Liver (tissue), 8 donors: ENCODE measurements at regions not wholly inside any gene's neighbourhood (a gene's known extent, or its start where the extent isn't known, plus 50 kb on each side); places are given as distances from the start of the nearest gene placed in this dataset.

Source experiments
- DNase-seq: peaks from one replicate; pipeline ENCODE4 v3.0.0-alpha.2; 2017; ENCODE audit warnings: low spot score
- H3K27ac ChIP-seq, 2 donors: one replicate each; pipeline ENCODE4 v1.7.0; 2013; ENCODE audit warnings: inconsistent platforms in 2 of 2, low read length in 2 of 2, control low read depth in 1 of 2, low read depth in 1 of 2, mild to moderate bottlenecking in 1 of 2
- H3K27me3 ChIP-seq, 4 donors: one replicate each; pipeline versions ENCODE4 v1.6.1 to v1.7.0; 2013; ENCODE audit warnings: low read length in 3 of 4, inconsistent platforms in 1 of 4, mild to moderate bottlenecking in 1 of 4, moderate library complexity in 1 of 4; ENCODE audit not compliant: control insufficient read depth in 4 of 4, insufficient read depth in 4 of 4
- H3K36me3 ChIP-seq, 4 donors: one replicate each; pipeline versions ENCODE4 v1.6.1 to v1.7.0; 2013; ENCODE audit warnings: low read length in 3 of 4, mild to moderate bottlenecking in 3 of 4, low read depth in 1 of 4, moderate library complexity in 1 of 4; ENCODE audit not compliant: control insufficient read depth in 4 of 4, insufficient read depth in 3 of 4
- H3K4me1 ChIP-seq, 4 donors: one replicate each; pipeline versions ENCODE4 v1.6.1 to v1.7.0; 2013; ENCODE audit warnings: low read length in 3 of 4, mild to moderate bottlenecking in 3 of 4, moderate library complexity in 1 of 4; ENCODE audit not compliant: control insufficient read depth in 4 of 4, insufficient read depth in 4 of 4
- H3K4me3 ChIP-seq, 3 donors: one replicate each; pipeline versions ENCODE4 v1.6.1 to v1.7.0; 2013; ENCODE audit warnings: low read length in 3 of 3, control low read depth in 1 of 3, low read depth in 1 of 3, mild to moderate bottlenecking in 1 of 3
- H3K9ac ChIP-seq, 2 donors: one replicate each; pipeline ENCODE4 v1.7.0; 2013; ENCODE audit warnings: low read length in 2 of 2, mild to moderate bottlenecking in 2 of 2, moderate library complexity in 2 of 2, control low read depth in 1 of 2, low read depth in 1 of 2
- H3K9me3 ChIP-seq, 4 donors: one replicate each; pipeline versions ENCODE4 v1.6.1 to v1.7.0; 2013; ENCODE audit warnings: low read length in 3 of 4; ENCODE audit not compliant: control insufficient read depth in 4 of 4
- CTCF ChIP-seq: fragments of 150-350 bp; IDR thresholded peaks from 2 replicates; pipeline ENCODE4 v1.5.1; 2017; ENCODE audit warnings: improper control_type of control experiment, low read depth, low read length; ENCODE audit not compliant: missing input control
- FOXA1 ChIP-seq: IDR thresholded peaks from 2 replicates; pipeline ENCODE4 v1.6.1; 2016; ENCODE audit warnings: antibody characterized with exemption
- FOXA2 ChIP-seq: IDR thresholded peaks from 2 replicates; pipeline ENCODE4 v1.6.1; 2016; ENCODE audit warnings: antibody characterized with exemption
- GABPA ChIP-seq, 2 donors: IDR thresholded peaks in 1 of 2; conservative IDR thresholded peaks in 1 of 2; 2 replicates each; pipeline ENCODE4 v1.6.1; 2016; ENCODE audit warnings: antibody characterized with exemption in 2 of 2, mild to moderate bottlenecking in 1 of 2, moderate library complexity in 1 of 2
- HNF4A ChIP-seq, 2 donors: conservative IDR thresholded peaks; 2 replicates each; pipeline ENCODE4 v1.6.1; 2016; ENCODE audit warnings: antibody characterized with exemption in 2 of 2, mild to moderate bottlenecking in 2 of 2
- HNF4G ChIP-seq: IDR thresholded peaks from 2 replicates; pipeline ENCODE4 v1.6.1; 2016; ENCODE audit warnings: antibody characterized with exemption
- JUND ChIP-seq, 2 donors: IDR thresholded peaks; 2 replicates each; pipeline ENCODE4 v1.6.1; 2016; ENCODE audit warnings: antibody characterized with exemption in 2 of 2
- MAX ChIP-seq: IDR thresholded peaks from 2 replicates; pipeline ENCODE4 v1.6.1; 2016; ENCODE audit warnings: antibody characterized with exemption
- NR2F2 ChIP-seq: IDR thresholded peaks from 2 replicates; pipeline ENCODE4 v1.6.1; 2016; ENCODE audit warnings: antibody characterized with exemption
- RAD21 ChIP-seq, 2 donors: IDR thresholded peaks; 2 replicates each; pipeline ENCODE4 v1.6.1; 2016; ENCODE audit warnings: antibody characterized with exemption in 2 of 2, mild to moderate bottlenecking in 2 of 2
- REST ChIP-seq: IDR thresholded peaks from 2 replicates; pipeline ENCODE4 v1.6.1; 2016; ENCODE audit warnings: antibody characterized with exemption, mild to moderate bottlenecking
- RXRA ChIP-seq, 2 donors: IDR thresholded peaks; 2 replicates each; pipeline ENCODE4 v1.6.1; 2017 to 2018; ENCODE audit warnings: antibody characterized with exemption in 2 of 2, mild to moderate bottlenecking in 1 of 2
- SP1 ChIP-seq: IDR thresholded peaks from 2 replicates; pipeline ENCODE4 v1.6.1; 2018; ENCODE audit warnings: antibody characterized with exemption, mild to moderate bottlenecking
- TAF1 ChIP-seq: conservative IDR thresholded peaks from 2 replicates; pipeline ENCODE4 v1.6.1; 2016; ENCODE audit warnings: antibody characterized with exemption, mild to moderate bottlenecking
- YY1 ChIP-seq: IDR thresholded peaks from 2 replicates; pipeline ENCODE4 v1.6.1; 2016; ENCODE audit warnings: antibody characterized with exemption, mild to moderate bottlenecking
- ZBTB33 ChIP-seq: IDR thresholded peaks from 2 replicates; pipeline ENCODE4 v1.6.1; 2016; ENCODE audit warnings: antibody characterized with exemption
- WGBS: extraction: QIAGEN DNeasy Blood & Tissue Kit; methylation state at CpG from one replicate; pipeline ENCODE4 v1.1.7; 2013; 5-methylcytosine and 5-hydroxymethylcytosine counted together
- donor health status: healthy.
- donor health status: healthy.
- donor health status: healthy.
- donor health status: healthy.
- donor health status: healthy.

- TF ChIP-seq REST: no peak
Measured at GRCh38 chr14:66383257-66383656, 102.9 kb upstream of the CCDC196 start (continued).

GRCh38 chr14:66383771-66384170 is 102.4 kb upstream of the CCDC196 start:
- H3K4me1 ChIP-seq: peaks cover 3 to 10% (median 8%) of the 10 kb centered on the region in 4 donors
- no peaks in the 10 kb centered on the region for H3K9me3 ChIP-seq
- no peak overlapping the region for H3K27ac ChIP-seq
- H3K9ac ChIP-seq: no peak overlapping the region
- TF ChIP-seq ZBTB33: no peak
- TF ChIP-seq JUND (IDR thresholded peaks at IDR 0.05): no peak
- no peak for TF ChIP-seq SP1
- no peak overlapping the region for H3K4me3 ChIP-seq
- H3K36me3 ChIP-seq: no peaks in the 10 kb centered on the region
- H3K27me3 ChIP-seq: no peaks in the 10 kb centered on the region
- DNase-seq: no peak

GRCh38 chr14:66388516-66388915 is 97.7 kb upstream of the CCDC196 start:
- WGBS: 94% methylated on average over 4 of the region's 4 CpGs
- no peaks in the 10 kb centered on the region for H3K9me3 ChIP-seq
- H3K27ac ChIP-seq: no peak overlapping the region
- H3K9ac ChIP-seq: no peak overlapping the region
- no peaks in the 10 kb centered on the region for H3K4me1 ChIP-seq
- TF ChIP-seq MAX (no peak), FOXA2 (no peak), RAD21 (IDR thresholded peaks at IDR 0.05) (no peak), HNF4A (conservative IDR thresholded peaks at IDR 0.05) (no peak), NR2F2 (no peak), HNF4G (no peak), CTCF (no peak), GABPA (IDR thresholded peaks at IDR 0.05 in 1 of 2, conservative IDR thresholded peaks at IDR 0.05 in 1 of 2) (no peak), REST (no peak), JUND (IDR thresholded peaks at IDR 0.05) (no peak), RXRA (IDR thresholded peaks at IDR 0.05) (no peak), FOXA1 (no peak), YY1 (no peak), TAF1 (no peak), ZBTB33 (no peak)
- no peak overlapping the region for H3K4me3 ChIP-seq
- no peaks in the 10 kb centered on the region for H3K27me3 ChIP-seq
- DNase-seq: no peak
- H3K36me3 ChIP-seq: no peaks in the 10 kb centered on the region
